Lower leg skin (tissue), 4 donors: ENCODE measurements at regions not wholly inside any gene's neighbourhood (a gene's known extent, or its start where the extent isn't known, plus 50 kb on each side); places are given as distances from the start of the nearest gene placed in this dataset.
A peak's percentile ranks its signal among the peaks of the same experiment; 100 is the strongest.
"Not testable (repeated sequence)": the region's sequence is repeated elsewhere in the genome, so short reads cannot be mapped to it uniquely, and the experiment has no call there.

Experiments
- DNase-seq, 2 donors: peaks; one replicate each; pipeline ENCODE4 v3.0.0-alpha.2; 2019; ENCODE audit warnings: low spot score in 2 of 2
- H3K4me3 ChIP-seq: fragments of 200-600 bp; sonication (generic); 2 replicates; pipeline ENCODE4 v1.5.1; 2017; ENCODE audit warnings: mild to moderate bottlenecking, low read depth; ENCODE audit not compliant: poor library complexity, severe bottlenecking
- POLR2A ChIP-seq, 2 donors: fragments of 450-650 bp; IDR thresholded peaks; one replicate each; pipeline ENCODE4 v1.6.1; 2016 to 2017; ENCODE audit warnings: antibody characterized with exemption in 2 of 2, mild to moderate bottlenecking in 1 of 2, moderate library complexity in 1 of 2
- WGBS, 2 donors: methylation state at CpG; one replicate each; pipeline ENCODE4 v1.1.5; 2018; 5-methylcytosine and 5-hydroxymethylcytosine counted together
- intact Hi-C: fragments of 100-400 bp; cut with DNase I; formaldehyde crosslinking; loops from one replicate; pipeline ENCODE4 v1.15.0; 2023; ENCODE audit warnings: low total_unique reads
- TF ChIP-seq, protein P1 (sequence below), 3 donors: fragments of 450-650 bp; IDR thresholded peaks; one replicate each; pipeline ENCODE4 v1.5.1; 2016; ENCODE audit warnings: antibody characterized with exemption in 3 of 3, mild to moderate bottlenecking in 3 of 3, moderate library complexity in 2 of 3

DNA sequence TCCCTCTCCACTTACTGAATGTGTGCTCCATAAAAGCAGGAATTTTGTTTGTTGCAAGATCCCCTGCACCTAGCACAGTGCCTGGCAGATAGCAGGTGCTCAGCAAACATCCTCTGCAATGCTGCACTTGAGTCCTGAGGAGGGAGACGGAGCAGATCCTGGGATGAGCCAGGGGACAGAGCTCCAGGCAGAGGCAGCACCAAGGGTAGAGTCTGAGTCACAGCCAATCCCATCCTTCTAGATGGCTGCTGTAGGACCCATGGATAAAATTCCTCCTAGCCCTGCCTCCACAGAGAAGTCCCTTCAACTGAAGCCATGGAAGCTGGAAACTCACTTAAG lies 59.3 kb upstream of the SULF2 start:
- intact Hi-C loops, DNase-seq, H3K4me3 ChIP-seq: not testable (repeated sequence)
- WGBS, 2 donors, result 61 to 88% methylated on average over 1 of the region's 1 CpG

DNA sequence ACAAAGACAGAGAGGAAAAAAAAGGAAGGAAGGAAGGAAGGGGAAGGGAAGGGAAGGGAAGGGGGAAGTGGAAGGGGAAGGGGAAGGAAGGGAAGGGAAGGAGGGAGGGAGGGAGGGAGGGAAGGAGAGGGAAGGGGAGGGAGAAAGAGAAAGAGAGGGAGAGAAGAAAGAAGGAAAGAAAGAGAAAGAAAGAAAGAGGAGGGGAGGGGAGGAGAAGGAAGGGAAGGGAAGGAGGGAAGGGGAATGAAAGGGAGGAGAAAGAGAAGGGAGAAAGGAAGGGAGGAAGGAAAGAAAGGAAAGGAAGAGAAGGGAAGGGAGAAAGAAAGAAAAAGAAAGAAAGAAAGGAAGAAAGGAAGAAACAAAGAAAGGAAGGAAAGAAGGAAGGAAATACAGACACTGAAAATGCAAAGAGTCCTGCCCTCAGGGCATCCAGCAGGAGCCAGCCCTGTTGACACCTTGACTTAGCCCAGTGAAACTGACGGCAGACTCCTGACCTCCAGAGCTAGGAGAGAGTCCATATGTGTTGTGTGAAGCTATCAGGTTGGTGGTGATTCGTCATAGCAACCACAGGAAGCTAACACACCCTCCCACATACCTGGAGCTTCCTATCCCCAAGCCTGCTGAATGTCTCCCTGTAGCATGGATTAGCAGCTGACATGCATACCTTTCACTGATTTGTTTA lies 58.7 kb upstream of the SULF2 start:
- WGBS, 2 donors, result 48 to 62% methylated on average over 2 of the region's 2 CpGs
- DNase-seq, result no peak
- intact Hi-C loops, result no loop called here
- H3K4me3 ChIP-seq, result no peak overlapping the region
- TF ChIP-seq, protein P1, sequence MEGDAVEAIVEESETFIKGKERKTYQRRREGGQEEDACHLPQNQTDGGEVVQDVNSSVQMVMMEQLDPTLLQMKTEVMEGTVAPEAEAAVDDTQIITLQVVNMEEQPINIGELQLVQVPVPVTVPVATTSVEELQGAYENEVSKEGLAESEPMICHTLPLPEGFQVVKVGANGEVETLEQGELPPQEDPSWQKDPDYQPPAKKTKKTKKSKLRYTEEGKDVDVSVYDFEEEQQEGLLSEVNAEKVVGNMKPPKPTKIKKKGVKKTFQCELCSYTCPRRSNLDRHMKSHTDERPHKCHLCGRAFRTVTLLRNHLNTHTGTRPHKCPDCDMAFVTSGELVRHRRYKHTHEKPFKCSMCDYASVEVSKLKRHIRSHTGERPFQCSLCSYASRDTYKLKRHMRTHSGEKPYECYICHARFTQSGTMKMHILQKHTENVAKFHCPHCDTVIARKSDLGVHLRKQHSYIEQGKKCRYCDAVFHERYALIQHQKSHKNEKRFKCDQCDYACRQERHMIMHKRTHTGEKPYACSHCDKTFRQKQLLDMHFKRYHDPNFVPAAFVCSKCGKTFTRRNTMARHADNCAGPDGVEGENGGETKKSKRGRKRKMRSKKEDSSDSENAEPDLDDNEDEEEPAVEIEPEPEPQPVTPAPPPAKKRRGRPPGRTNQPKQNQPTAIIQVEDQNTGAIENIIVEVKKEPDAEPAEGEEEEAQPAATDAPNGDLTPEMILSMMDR (IDR thresholded peaks at IDR 0.05), result no peak
- no peak for TF ChIP-seq POLR2A (IDR thresholded peaks at IDR 0.05)

DNA sequence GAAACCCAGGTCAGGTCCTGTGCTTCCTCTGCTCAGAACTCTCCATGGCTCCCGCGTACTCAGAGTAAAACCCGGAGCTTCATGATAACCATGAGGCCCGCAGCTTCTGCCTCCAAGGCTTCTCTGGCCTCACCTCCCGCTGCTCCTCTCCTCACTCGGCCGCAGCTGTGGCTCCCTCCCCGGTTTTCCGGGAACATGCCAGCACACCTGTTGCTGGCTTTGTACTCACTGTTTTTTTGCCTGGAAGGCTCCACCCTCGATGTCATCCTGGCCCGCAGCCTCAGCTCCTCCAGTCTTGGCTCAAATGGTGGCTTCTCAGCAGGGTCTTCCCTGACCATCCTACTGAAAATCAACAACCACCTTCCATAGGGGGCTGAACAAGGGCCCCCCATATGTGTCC lies 57.7 kb upstream of the SULF2 start:
- DNase-seq, H3K4me3 ChIP-seq, intact Hi-C loops: not testable (repeated sequence)
- WGBS, 2 donors, result 52 to 55% methylated on average over 11 of the region's 11 CpGs

DNA sequence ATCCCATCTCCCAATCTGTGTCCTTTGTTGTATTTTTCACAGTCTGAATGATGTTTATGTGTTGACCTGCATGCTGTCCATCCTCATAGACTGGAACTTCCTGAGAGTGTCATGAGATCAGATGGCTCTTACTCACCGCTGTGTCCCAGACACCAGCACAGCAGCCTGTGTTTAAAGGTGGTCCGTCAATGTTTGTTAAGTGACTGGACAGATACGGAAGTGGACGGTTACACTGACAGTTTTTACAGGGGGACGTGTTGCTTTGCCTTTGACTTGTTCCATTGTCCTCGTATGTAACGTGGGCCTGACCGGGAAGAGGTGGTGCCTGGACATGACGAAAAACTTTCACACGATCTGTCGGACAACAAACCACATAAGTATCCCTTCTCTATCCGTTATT lies 56.7 kb upstream of the SULF2 start:
- TF ChIP-seq, protein P1 (IDR thresholded peaks at IDR 0.05), result peak in 1 of 3 donors; percentile 50

DNA sequence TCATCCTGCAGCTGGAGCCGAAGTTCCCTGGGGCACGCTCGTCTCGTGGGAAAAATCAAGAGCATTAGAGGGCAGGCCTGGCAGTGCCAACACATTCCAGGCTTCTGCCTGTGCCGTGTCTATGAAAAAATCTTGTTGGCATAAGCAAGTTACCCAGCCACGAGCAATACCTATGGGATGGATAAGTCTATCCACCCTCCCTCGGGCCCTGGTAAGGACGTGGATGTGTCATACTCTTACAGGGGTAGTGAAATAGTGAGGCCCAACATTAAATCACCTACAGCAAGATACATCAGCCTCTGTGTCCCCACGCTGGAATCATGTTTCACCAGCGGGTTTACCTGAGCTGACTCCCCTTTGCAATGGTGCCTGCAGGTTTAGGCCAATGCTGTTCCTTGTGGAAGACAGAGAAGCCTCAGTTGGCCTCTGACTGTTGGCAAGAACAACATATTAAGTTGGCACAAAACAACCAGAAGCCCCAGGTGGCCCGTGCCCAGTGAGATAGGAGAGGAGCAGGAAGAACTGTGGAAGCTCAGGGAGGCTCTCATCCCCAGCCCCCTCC lies 51.1 kb upstream of the SULF2 start:
- DNase-seq, H3K4me3 ChIP-seq, intact Hi-C loops: not testable (repeated sequence)
- WGBS, 2 donors, result 53 to 55% methylated on average over 6 to 8 of the region's 11 CpGs

More for the DNA sequence above, 56.7 kb upstream of the SULF2 start:
- H3K4me3 ChIP-seq, intact Hi-C loops, DNase-seq: not testable (repeated sequence)
- 93 to 94% methylated on average over 12 of the region's 12 CpGs for WGBS, 2 donors
